H1 (cell line): ENCODE measurements at regions not wholly inside any gene's neighbourhood (a gene's known extent, or its start where the extent isn't known, plus 50 kb on each side); places are given as distances from the start of the nearest gene placed in this dataset.

ENCODE experiments used
- CTCF ChIA-PET: fragments of 300-600 bp; sonication (Branson Sonifier 250); formaldehyde crosslinking; loops from one replicate; lab custom pipeline; 2021; ENCODE audit not compliant: partially characterized antibody; lab: Charles Lee
- POLR2A ChIA-PET: fragments of 300-600 bp; sonication (Branson Sonifier 250); formaldehyde crosslinking; loops from one replicate; lab custom pipeline; 2021; ENCODE audit warnings: inconsistent platforms; ENCODE audit not compliant: partially characterized antibody; lab: Charles Lee
- DNase-seq, 2 experiments: peaks; one replicate each; pipeline versions ENCODE4 v3.0.0 to v3.0.0-alpha.2; 2010 to 2022; ENCODE audit warnings: low spot score in 2 of 2, low read depth in 1 of 2, mixed read lengths in 1 of 2
- FAIRE-seq: peaks from 2 replicates; lab custom pipeline; 2011; peaks lifted over from hg19 to GRCh38; lab: Jason Lieb, UNC
- H2AFZ ChIP-seq: 2 replicates; pipeline ENCODE4 v1.8.1; 2012; ENCODE audit warnings: low read length, inconsistent platforms
- H2AK5ac ChIP-seq: 2 replicates; pipeline ENCODE4 v1.6.1; 2013; ENCODE audit warnings: low read depth, low read length
- H2BK120ac ChIP-seq: replicated peaks from 2 replicates; pipeline ENCODE3; 2013; ENCODE audit warnings: low read depth, low read length, inconsistent platforms
- H2BK12ac ChIP-seq: 2 replicates; pipeline ENCODE4 v1.6.1; 2013; ENCODE audit warnings: low read depth, low read length
- H2BK15ac ChIP-seq: 2 replicates; pipeline ENCODE4 v1.6.1; 2013; ENCODE audit warnings: low read length
- H2BK20ac ChIP-seq: 2 replicates; pipeline ENCODE4 v1.6.1; 2013; ENCODE audit warnings: low read length
- H2BK5ac ChIP-seq: 2 replicates; pipeline ENCODE4 v1.6.1; 2013; ENCODE audit warnings: low read depth, low read length
- H3K14ac ChIP-seq: 2 replicates; pipeline ENCODE4 v1.6.1; 2013; ENCODE audit warnings: inconsistent platforms; ENCODE audit not compliant: insufficient read length
- H3K18ac ChIP-seq: 2 replicates; pipeline ENCODE4 v1.6.1; 2013; ENCODE audit warnings: low read length; ENCODE audit errors: extremely low read depth
- H3K23ac ChIP-seq: 2 replicates; pipeline ENCODE4 v1.6.1; 2013; ENCODE audit warnings: inconsistent platforms; ENCODE audit not compliant: insufficient read length
- H3K23me2 ChIP-seq: 2 replicates; pipeline ENCODE4 v1.6.1; 2013; ENCODE audit warnings: low read depth, low read length
- H3K27ac ChIP-seq: 2 replicates; pipeline ENCODE4 v1.6.1; 2011; ENCODE audit warnings: low read depth, low read length, inconsistent platforms
- H3K27me3 ChIP-seq, 4 experiments: replicated peaks in 1 of 4; 1 replicate in 1 of 4; 2 replicates in 3 of 4; pipeline versions ENCODE4 v1.6.1 to v1.8.1; 2011 to 2013; ENCODE audit warnings: low read length in 3 of 4, mild to moderate bottlenecking in 3 of 4, inconsistent platforms in 2 of 4, mixed read lengths in 2 of 4, moderate library complexity in 1 of 4; ENCODE audit not compliant: control insufficient read depth in 3 of 4, insufficient read depth in 3 of 4; ENCODE audit errors: extremely low read depth in 1 of 4
- H3K36me3 ChIP-seq, 4 experiments: 2 replicates each; pipeline versions ENCODE4 v1.6.1 to v1.8.1; 2011 to 2013; ENCODE audit warnings: mild to moderate bottlenecking in 4 of 4, low read length in 3 of 4, moderate library complexity in 2 of 4, control low read depth in 1 of 4, inconsistent platforms in 1 of 4; ENCODE audit not compliant: insufficient read depth in 4 of 4, control insufficient read depth in 2 of 4
- H3K4ac ChIP-seq: replicated peaks from 2 replicates; pipeline ENCODE3; 2013; ENCODE audit warnings: low read length, low read depth, mixed read lengths, inconsistent platforms; ENCODE audit not compliant: insufficient read length
- H3K4me1 ChIP-seq, 4 experiments: replicated peaks in 1 of 4; 1 replicate in 1 of 4; 2 replicates in 3 of 4; pipeline versions ENCODE4 v1.6.1 to v1.8.1; 2011 to 2013; ENCODE audit warnings: low read length in 3 of 4, inconsistent platforms in 2 of 4, mixed read lengths in 1 of 4; ENCODE audit not compliant: insufficient read depth in 4 of 4, control insufficient read depth in 3 of 4
- H3K4me2 ChIP-seq, 2 experiments: 2 replicates each; pipeline versions ENCODE4 v1.6.1 to v1.8.1; 2011 to 2013; ENCODE audit warnings: low read depth in 2 of 2, low read length in 2 of 2, control low read depth in 1 of 2, inconsistent platforms in 1 of 2, mild to moderate bottlenecking in 1 of 2; ENCODE audit not compliant: insufficient read depth in 1 of 2
- H3K4me3 ChIP-seq, 4 experiments: fragments of 200-600, 300-600 bp in 1 of 4; sonication (generic), shearing (Covaris generic), sonication (Bioruptor Twin) in 1 of 4; 2 replicates each; pipeline versions ENCODE4 v1.5.1 to v1.8.1; 2011 to 2016; ENCODE audit warnings: low read length in 4 of 4, low read depth in 3 of 4, control low read depth in 2 of 4, inconsistent platforms in 2 of 4, mild to moderate bottlenecking in 2 of 4, mixed read lengths in 1 of 4, moderate library complexity in 1 of 4; ENCODE audit not compliant: insufficient read depth in 2 of 4; ENCODE audit errors: extremely low read depth in 1 of 4
- H3K56ac ChIP-seq: replicated peaks from 2 replicates; pipeline ENCODE3; 2013; ENCODE audit warnings: low read depth, mild to moderate bottlenecking, mixed read lengths, low read length, inconsistent platforms; ENCODE audit not compliant: insufficient read length
- H3K79me1 ChIP-seq: 2 replicates; pipeline ENCODE4 v1.6.1; 2013; ENCODE audit warnings: low read depth, low read length, control low read depth
- H3K79me2 ChIP-seq, 2 experiments: 2 replicates each; pipeline versions ENCODE4 v1.6.1 to v1.8.1; 2012 to 2013; ENCODE audit warnings: low read length in 2 of 2, mild to moderate bottlenecking in 2 of 2, inconsistent platforms in 1 of 2; ENCODE audit not compliant: insufficient read depth in 2 of 2, control insufficient read depth in 1 of 2
- H3K9ac ChIP-seq, 4 experiments: replicated peaks in 1 of 4; 1 replicate in 1 of 4; 2 replicates in 3 of 4; pipeline versions ENCODE4 v1.6.1 to v1.8.1; 2011 to 2013; ENCODE audit warnings: low read depth in 3 of 4, low read length in 3 of 4, control low read depth in 2 of 4, mild to moderate bottlenecking in 2 of 4, moderate library complexity in 2 of 4, inconsistent platforms in 1 of 4; ENCODE audit errors: extremely low read depth in 1 of 4
- H3K9me3 ChIP-seq, 2 experiments: 2 replicates each; pipeline versions ENCODE4 v1.6.1 to v1.8.1; 2012 to 2013; ENCODE audit warnings: mild to moderate bottlenecking in 2 of 2, moderate library complexity in 2 of 2, control low read depth in 1 of 2, inconsistent platforms in 1 of 2, low read depth in 1 of 2, low read length in 1 of 2, mixed read lengths in 1 of 2; ENCODE audit not compliant: insufficient read depth in 2 of 2
- H4K20me1 ChIP-seq, 2 experiments: replicated peaks in 1 of 2; 2 replicates each; pipeline versions ENCODE3 to v1.8.1; 2011 to 2013; ENCODE audit warnings: inconsistent platforms in 2 of 2, low read length in 2 of 2, mild to moderate bottlenecking in 1 of 2; ENCODE audit not compliant: insufficient read depth in 2 of 2, control insufficient read depth in 1 of 2
- H4K5ac ChIP-seq: 2 replicates; pipeline ENCODE4 v1.6.1; 2013; ENCODE audit warnings: low read length, low read depth, mixed read lengths, inconsistent platforms; ENCODE audit not compliant: insufficient read length
- H4K8ac ChIP-seq: 2 replicates; pipeline ENCODE4 v1.8.0; 2013; ENCODE audit warnings: mild to moderate bottlenecking, moderate library complexity, low read length, inconsistent platforms; ENCODE audit not compliant: insufficient read depth; ENCODE audit errors: extremely low read depth
- H4K91ac ChIP-seq: replicated peaks from 2 replicates; pipeline ENCODE3; 2013; ENCODE audit warnings: low read length, mixed read lengths, inconsistent platforms; ENCODE audit not compliant: insufficient read length
- RXRA ChIP-seq: IDR thresholded peaks from 2 replicates; pipeline ENCODE4 v1.6.1; 2011; ENCODE audit warnings: low read depth, mild to moderate bottlenecking, low read length, moderate library complexity; ENCODE audit not compliant: insufficient read depth
- WGBS, 2 experiments: shearing (Covaris generic) in 1 of 2; methylation state at CpG; one replicate each; pipeline versions ENCODE4 v1.1.6 to v1.1.7; 2013 to 2015; ENCODE audit warnings: low lambda C conversion rate in 2 of 2, mixed read lengths in 2 of 2, inconsistent platforms in 1 of 2, low coverage in 1 of 2, missing lambda C conversion rate in 1 of 2; ENCODE audit not compliant: insufficient replicate concordance in 2 of 2, insufficient coverage in 1 of 2, insufficient read length in 1 of 2; ENCODE audit errors: extremely low coverage in 1 of 2, missing lambda C conversion rate in 1 of 2; 5-methylcytosine and 5-hydroxymethylcytosine counted together

DNA sequence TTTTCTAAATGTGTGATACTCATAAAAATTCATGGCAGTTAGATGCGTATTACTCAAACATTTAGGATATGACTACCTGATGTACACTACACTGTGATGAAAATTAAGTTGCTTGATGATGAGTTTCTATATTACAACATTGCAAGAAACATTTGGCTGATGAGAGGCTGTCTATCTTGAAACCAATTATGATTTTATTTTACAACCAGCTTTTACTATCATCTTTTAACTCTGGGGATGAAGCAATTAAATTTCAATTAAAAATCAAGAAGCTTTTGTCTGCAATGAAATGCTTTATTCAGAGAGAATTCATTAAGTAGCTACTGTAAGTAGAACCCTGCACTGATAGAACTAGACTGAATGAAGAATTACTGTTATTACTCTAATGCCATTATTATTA is 500.4 kb downstream of the KCTD16 start:
- TF ChIP-seq RXRA, result no peak
- Histone ChIP-seq H2BK15ac (no peak overlapping the region), H2AK5ac (no peak overlapping the region), H3K79me2 (no peaks in the 10 kb centered on the region), H3K4me2 (no peak overlapping the region), H3K4ac (no peak overlapping the region), H2BK5ac (no peak overlapping the region), H2BK120ac (no peak overlapping the region), H3K18ac (no peak overlapping the region), H4K5ac (no peak overlapping the region), H3K79me1 (no peaks in the 10 kb centered on the region), H3K27ac (no peak overlapping the region), H3K9ac (no peak overlapping the region), H4K8ac (no peak overlapping the region), H3K14ac (no peak overlapping the region), H3K9me3 (no peaks in the 10 kb centered on the region), H3K27me3 (no peaks in the 10 kb centered on the region), H2AFZ (no peak overlapping the region), H4K20me1 (no peaks in the 10 kb centered on the region), H4K91ac (no peak overlapping the region), H3K23ac (no peak overlapping the region), H3K4me3 (no peak overlapping the region), H3K36me3 (no peaks in the 10 kb centered on the region), H2BK12ac (no peak overlapping the region), H3K4me1 (no peaks in the 10 kb centered on the region), H2BK20ac (no peak overlapping the region), H3K56ac (no peak overlapping the region), H3K23me2 (no peaks in the 10 kb centered on the region)
- DNase-seq (no peak), FAIRE-seq (no peak)
- ChIA-PET POLR2A (no interaction called here), CTCF (no interaction called here)
- WGBS, 2 experiments, result 95% methylated on average over 1 of the region's 1 CpG; no CpG with 5 or more reads in 1 of the 2 experiments
